Neural cell (in vitro differentiated cells): ENCODE measurements at regions not wholly inside any gene's neighbourhood (a gene's known extent, or its start where the extent isn't known, plus 50 kb on each side); places are given as distances from the start of the nearest gene placed in this dataset.

Source experiments
- H2AFZ ChIP-seq: fragments of 200-600, 300-800 bp; sonication (generic), shearing (Covaris generic); 2 replicates; pipeline ENCODE4 v1.6.0; 2014; ENCODE audit warnings: low read depth, mild to moderate bottlenecking, antibody characterized with exemption, low read length, moderate library complexity
- H3F3A ChIP-seq: fragments of 200-600 bp; shearing (Covaris generic); 2 replicates; pipeline ENCODE4 v1.6.1; 2016; ENCODE audit warnings: mild to moderate bottlenecking, moderate library complexity, mixed read lengths, antibody characterized with exemption, low read length; ENCODE audit not compliant: insufficient read depth, poor library complexity, severe bottlenecking
- H3K27ac ChIP-seq: fragments of 200-600, 300-800 bp; sonication (generic), shearing (Covaris generic); 2 replicates; pipeline ENCODE4 v1.5.1; 2014; ENCODE audit warnings: mild to moderate bottlenecking, low read length, moderate library complexity
- H3K27me3 ChIP-seq: fragments of 300-800, 200-600 bp; sonication (generic), shearing (Covaris generic); 2 replicates; pipeline ENCODE4 v1.6.0; 2014; ENCODE audit warnings: mild to moderate bottlenecking, low read depth, low read length, moderate library complexity; ENCODE audit not compliant: insufficient read depth
- H3K36me3 ChIP-seq: fragments of 300-800, 200-600 bp; sonication (generic), shearing (Covaris generic); 2 replicates; pipeline ENCODE4 v1.5.1; 2014; ENCODE audit warnings: mild to moderate bottlenecking, antibody characterized with exemption, low read length, moderate library complexity; ENCODE audit not compliant: insufficient read depth
- H3K4me2 ChIP-seq: fragments of 300-800, 200-600 bp; sonication (generic), shearing (Covaris generic); 2 replicates; pipeline ENCODE4 v1.6.0; 2014; ENCODE audit warnings: mild to moderate bottlenecking, low read length
- H3K4me3 ChIP-seq: fragments of 300-800, 200-600 bp; sonication (generic), shearing (Covaris generic); 2 replicates; pipeline ENCODE4 v1.5.1; 2014; ENCODE audit warnings: mild to moderate bottlenecking, low read length, moderate library complexity
- H3K79me2 ChIP-seq: fragments of 200-600 bp; shearing (Covaris generic); replicated peaks from 2 replicates; pipeline ENCODE4 v1.6.0; 2014; ENCODE audit warnings: mild to moderate bottlenecking, low read length, moderate library complexity; ENCODE audit not compliant: insufficient read depth
- H3K9ac ChIP-seq: fragments of 300-800, 200-600 bp; sonication (generic), shearing (Covaris generic); 2 replicates; pipeline ENCODE4 v1.6.1; 2016; ENCODE audit warnings: mild to moderate bottlenecking, low read length, mixed read lengths
- H3K9me2 ChIP-seq: fragments of 200-600 bp; shearing (Covaris generic); 2 replicates; pipeline ENCODE4 v1.6.1; 2016; ENCODE audit warnings: mild to moderate bottlenecking, low read length, mixed read lengths; ENCODE audit not compliant: insufficient read depth
- H3K9me3 ChIP-seq: fragments of 200-600, 300-800 bp; sonication (generic), shearing (Covaris generic); 2 replicates; pipeline ENCODE4 v1.6.1; 2016; ENCODE audit warnings: mild to moderate bottlenecking, mixed run types, low read length, moderate library complexity, mixed read lengths
- H4K20me1 ChIP-seq: fragments of 200-600 bp; shearing (Covaris generic); 2 replicates; pipeline ENCODE4 v1.6.1; 2016; ENCODE audit warnings: mild to moderate bottlenecking, mixed run types; ENCODE audit not compliant: insufficient read depth
- EP300 ChIP-seq: fragments of 450-650 bp; conservative IDR thresholded peaks from 2 replicates; pipeline ENCODE4 v1.6.1; 2014; ENCODE audit warnings: antibody characterized with exemption, mild to moderate bottlenecking, moderate library complexity; ENCODE audit not compliant: poor library complexity, severe bottlenecking
- EZH2 ChIP-seq: fragments of 200-600, 300-800 bp; shearing (Covaris generic), sonication (generic); IDR thresholded peaks from 2 replicates; pipeline ENCODE4 v1.6.1; 2014; ENCODE audit warnings: antibody characterized with exemption, low read length, borderline replicate concordance, mild to moderate bottlenecking; ENCODE audit not compliant: insufficient read depth, poor library complexity, severe bottlenecking
- MXI1 ChIP-seq: fragments of 450-650 bp; conservative IDR thresholded peaks from 2 replicates; pipeline ENCODE4 v1.6.1; 2014; ENCODE audit warnings: antibody characterized with exemption, mild to moderate bottlenecking; ENCODE audit not compliant: poor library complexity, severe bottlenecking
- POLR2AphosphoS5 ChIP-seq: IDR thresholded peaks from 2 replicates; pipeline ENCODE4 v1.6.1; 2012
- RAD21 ChIP-seq: fragments of 450-650 bp; conservative IDR thresholded peaks from 2 replicates; pipeline ENCODE4 v1.6.1; 2014; ENCODE audit warnings: antibody characterized with exemption, mild to moderate bottlenecking, moderate library complexity
- SMC3 ChIP-seq: fragments of 450-650 bp; conservative IDR thresholded peaks from 2 replicates; pipeline ENCODE4 v1.6.1; 2014; ENCODE audit warnings: antibody characterized with exemption, mild to moderate bottlenecking, moderate library complexity; ENCODE audit not compliant: poor library complexity
- TAF1 ChIP-seq: IDR thresholded peaks from 2 replicates; pipeline ENCODE4 v1.6.1; 2012; ENCODE audit warnings: low read depth
- TF ChIP-seq, protein P1 (sequence below): IDR thresholded peaks from 2 replicates; pipeline ENCODE4 v1.6.1; 2012; ENCODE audit warnings: borderline replicate concordance
- TF ChIP-seq, protein P2 (sequence below): fragments of 450-650 bp; IDR thresholded peaks from 2 replicates; pipeline ENCODE4 v1.5.1; 2014; ENCODE audit warnings: antibody characterized with exemption, mild to moderate bottlenecking, moderate library complexity; ENCODE audit not compliant: poor library complexity, severe bottlenecking

DNA sequence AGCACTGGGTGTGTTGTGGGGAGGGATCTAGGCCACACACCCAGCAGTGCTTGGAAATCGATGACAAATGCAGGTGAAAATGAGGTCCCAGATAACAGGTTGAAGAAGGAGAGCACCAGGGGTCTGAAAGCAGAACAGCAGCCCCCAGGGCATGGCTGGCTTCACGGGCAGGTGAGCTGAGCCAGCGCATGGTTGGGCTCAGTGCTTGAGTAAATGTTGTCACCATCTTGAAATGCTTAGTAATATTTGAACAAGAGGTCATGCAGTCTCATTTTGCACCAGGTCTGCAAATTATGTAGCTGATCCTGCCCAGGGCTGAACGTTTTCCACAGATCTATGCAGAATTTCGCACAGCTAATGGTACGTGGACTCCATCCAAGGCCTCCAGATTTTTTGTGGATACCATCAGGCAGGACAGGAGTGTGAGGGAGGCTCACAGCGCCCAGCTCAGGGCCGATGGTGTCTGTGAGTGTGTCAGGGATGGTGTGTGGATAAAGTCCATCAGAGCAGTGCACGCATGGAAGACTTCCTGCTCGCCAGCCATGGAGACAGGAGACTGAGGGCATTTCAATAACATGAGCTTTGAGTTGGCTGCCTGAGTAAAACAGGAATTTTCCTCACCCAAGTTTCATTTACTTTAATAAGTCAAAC is 53.1 kb upstream of the SNX9 start:
- Histone ChIP-seq H3K4me3 (no peak overlapping the region), H3K79me2 (no peaks in the 10 kb centered on the region), H3K27me3 (no peaks in the 10 kb centered on the region), H3K9ac (no peak overlapping the region), H3K36me3 (no peaks in the 10 kb centered on the region), H3K27ac (no peak overlapping the region), H2AFZ (no peak overlapping the region), H3K9me2 (no peaks in the 10 kb centered on the region), H3K4me2 (no peak overlapping the region), H3K9me3 (no peaks in the 10 kb centered on the region), H4K20me1 (no peaks in the 10 kb centered on the region), H3F3A (no peaks in the 10 kb centered on the region)
- TF ChIP-seq, protein P1, sequence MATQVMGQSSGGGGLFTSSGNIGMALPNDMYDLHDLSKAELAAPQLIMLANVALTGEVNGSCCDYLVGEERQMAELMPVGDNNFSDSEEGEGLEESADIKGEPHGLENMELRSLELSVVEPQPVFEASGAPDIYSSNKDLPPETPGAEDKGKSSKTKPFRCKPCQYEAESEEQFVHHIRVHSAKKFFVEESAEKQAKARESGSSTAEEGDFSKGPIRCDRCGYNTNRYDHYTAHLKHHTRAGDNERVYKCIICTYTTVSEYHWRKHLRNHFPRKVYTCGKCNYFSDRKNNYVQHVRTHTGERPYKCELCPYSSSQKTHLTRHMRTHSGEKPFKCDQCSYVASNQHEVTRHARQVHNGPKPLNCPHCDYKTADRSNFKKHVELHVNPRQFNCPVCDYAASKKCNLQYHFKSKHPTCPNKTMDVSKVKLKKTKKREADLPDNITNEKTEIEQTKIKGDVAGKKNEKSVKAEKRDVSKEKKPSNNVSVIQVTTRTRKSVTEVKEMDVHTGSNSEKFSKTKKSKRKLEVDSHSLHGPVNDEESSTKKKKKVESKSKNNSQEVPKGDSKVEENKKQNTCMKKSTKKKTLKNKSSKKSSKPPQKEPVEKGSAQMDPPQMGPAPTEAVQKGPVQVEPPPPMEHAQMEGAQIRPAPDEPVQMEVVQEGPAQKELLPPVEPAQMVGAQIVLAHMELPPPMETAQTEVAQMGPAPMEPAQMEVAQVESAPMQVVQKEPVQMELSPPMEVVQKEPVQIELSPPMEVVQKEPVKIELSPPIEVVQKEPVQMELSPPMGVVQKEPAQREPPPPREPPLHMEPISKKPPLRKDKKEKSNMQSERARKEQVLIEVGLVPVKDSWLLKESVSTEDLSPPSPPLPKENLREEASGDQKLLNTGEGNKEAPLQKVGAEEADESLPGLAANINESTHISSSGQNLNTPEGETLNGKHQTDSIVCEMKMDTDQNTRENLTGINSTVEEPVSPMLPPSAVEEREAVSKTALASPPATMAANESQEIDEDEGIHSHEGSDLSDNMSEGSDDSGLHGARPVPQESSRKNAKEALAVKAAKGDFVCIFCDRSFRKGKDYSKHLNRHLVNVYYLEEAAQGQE: no peak
- TF ChIP-seq, protein P2, sequence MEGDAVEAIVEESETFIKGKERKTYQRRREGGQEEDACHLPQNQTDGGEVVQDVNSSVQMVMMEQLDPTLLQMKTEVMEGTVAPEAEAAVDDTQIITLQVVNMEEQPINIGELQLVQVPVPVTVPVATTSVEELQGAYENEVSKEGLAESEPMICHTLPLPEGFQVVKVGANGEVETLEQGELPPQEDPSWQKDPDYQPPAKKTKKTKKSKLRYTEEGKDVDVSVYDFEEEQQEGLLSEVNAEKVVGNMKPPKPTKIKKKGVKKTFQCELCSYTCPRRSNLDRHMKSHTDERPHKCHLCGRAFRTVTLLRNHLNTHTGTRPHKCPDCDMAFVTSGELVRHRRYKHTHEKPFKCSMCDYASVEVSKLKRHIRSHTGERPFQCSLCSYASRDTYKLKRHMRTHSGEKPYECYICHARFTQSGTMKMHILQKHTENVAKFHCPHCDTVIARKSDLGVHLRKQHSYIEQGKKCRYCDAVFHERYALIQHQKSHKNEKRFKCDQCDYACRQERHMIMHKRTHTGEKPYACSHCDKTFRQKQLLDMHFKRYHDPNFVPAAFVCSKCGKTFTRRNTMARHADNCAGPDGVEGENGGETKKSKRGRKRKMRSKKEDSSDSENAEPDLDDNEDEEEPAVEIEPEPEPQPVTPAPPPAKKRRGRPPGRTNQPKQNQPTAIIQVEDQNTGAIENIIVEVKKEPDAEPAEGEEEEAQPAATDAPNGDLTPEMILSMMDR: no peak
- TF ChIP-seq EP300 (no peak), MXI1 (no peak)

DNA sequence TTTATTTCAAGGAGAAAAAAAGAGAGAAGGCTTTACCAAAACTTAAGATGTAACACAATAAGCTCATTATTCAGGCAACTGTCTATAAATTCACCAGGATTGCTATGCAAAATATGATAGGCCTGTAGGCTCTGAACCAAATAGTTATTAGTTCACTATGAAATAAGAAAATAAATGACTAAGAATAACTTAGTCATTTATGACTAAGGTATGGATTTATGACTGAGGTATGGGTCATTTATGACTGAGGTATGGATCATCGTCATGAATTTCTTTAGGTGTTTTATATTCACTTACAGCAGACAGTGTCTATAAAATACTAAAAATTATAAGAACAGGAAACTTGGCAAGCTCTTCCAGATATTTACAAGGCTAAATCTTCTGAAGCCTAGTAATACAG is 52.1 kb upstream of the SNX9 start:
- no peaks in the 10 kb centered on the region for H4K20me1 ChIP-seq
- H3K27me3 ChIP-seq: no peaks in the 10 kb centered on the region
- H3F3A ChIP-seq: no peaks in the 10 kb centered on the region
- no peaks in the 10 kb centered on the region for H3K9me2 ChIP-seq
- no peak overlapping the region for H3K9ac ChIP-seq
- no peak overlapping the region for H3K4me2 ChIP-seq
- H3K4me3 ChIP-seq: no peak overlapping the region
- H3K79me2 ChIP-seq: no peaks in the 10 kb centered on the region
- H2AFZ ChIP-seq: no peak overlapping the region
- TF ChIP-seq SMC3: no peak
- TF ChIP-seq, protein P2: no peak
- no peak for TF ChIP-seq EP300
- no peak for TF ChIP-seq EZH2
- TF ChIP-seq RAD21: no peak
- no peak for TF ChIP-seq POLR2AphosphoS5
- TF ChIP-seq, protein P1: no peak
- no peak for TF ChIP-seq TAF1
- no peak for TF ChIP-seq MXI1
- no peak overlapping the region for H3K27ac ChIP-seq
- H3K36me3 ChIP-seq: no peaks in the 10 kb centered on the region
- no peaks in the 10 kb centered on the region for H3K9me3 ChIP-seq
